ENCODE measurements at regions not wholly inside any gene's neighbourhood (a gene's known extent, or its start where the extent isn't known, plus 50 kb on each side); places are given as distances from the start of the nearest gene placed in this dataset.

DNA sequence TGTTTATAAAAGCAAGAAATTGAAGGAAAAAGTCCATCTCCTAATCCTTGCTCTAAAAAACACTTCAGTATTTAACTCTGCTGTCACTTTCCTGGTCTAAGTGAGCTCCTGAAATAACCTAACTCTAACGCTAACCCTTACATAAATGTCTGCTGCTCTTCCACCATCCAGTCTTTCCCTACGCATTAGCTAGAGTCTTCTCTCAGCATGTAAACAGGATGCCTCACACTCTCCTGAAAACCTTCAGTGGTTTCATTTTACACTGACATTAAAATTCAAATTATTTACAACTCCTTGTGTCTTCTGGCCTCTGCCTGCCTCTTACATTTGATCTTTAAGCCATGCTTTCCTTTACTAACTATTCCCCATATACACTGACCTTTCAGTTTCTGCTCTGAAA is 697.6 kb upstream of the CXADR start:
- DNase-seq (ENCODE audit: low spot score): no peak

DNA sequence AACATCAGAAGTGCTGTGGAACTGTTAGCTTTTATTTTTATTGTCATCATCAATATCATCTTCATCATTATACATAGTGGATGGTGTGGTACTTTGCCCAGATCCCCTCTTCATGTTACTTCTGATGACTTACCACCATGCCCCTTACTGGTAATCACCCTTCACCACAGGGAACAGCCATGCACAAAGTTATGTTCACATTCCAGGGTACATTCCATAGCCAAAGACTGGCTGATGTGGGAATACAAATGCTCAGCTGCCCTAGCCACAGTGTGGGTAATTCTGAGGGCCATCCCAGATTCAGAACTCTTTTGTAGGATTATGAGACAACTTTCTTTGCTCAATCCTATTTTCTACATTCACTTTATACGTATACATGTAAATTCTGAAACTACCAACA is 691.3 kb upstream of the CXADR start:
- no peak for DNase-seq (ENCODE audit: low spot score)

DNA sequence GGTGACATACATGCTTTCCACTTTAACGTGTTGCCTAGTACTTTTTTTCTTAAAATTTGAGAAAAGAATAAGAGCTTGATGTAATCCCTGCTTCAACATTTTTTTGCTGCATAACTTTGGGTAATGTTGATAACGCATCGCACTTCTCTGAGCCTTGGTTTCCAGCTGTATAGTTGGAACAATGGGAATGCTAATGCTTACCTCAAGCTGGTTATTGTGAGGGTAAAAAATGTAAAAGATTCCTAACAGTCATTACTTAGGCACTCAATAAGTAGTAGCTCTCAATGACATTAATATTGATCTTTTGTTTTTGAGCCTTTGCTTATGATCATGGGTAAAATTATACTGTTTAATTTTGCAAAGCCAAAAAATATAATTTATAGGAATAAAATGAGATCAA is 683.3 kb upstream of the CXADR start:
- no peak for DNase-seq (ENCODE audit: low spot score)

DNA sequence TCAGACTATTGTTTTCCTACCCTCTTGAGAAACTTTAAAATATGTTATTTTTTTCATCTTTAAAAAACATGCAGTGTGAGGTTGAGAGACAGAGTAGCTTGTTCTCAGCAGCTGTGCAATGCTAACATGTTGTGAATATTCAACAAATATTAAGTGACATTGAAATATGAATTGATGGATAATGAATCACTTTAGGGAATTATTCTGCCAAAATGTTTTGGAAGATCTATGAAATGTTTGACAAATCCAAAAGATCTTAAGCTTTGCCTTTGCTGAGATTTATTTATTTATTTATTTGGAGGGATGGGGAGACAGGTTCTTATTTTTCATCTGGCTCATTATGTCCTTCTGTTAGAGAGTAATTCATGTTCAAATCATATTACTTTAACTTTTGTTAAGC is 680.1 kb upstream of the CXADR start:
- DNase-seq (ENCODE audit: low spot score): no peak

DNA sequence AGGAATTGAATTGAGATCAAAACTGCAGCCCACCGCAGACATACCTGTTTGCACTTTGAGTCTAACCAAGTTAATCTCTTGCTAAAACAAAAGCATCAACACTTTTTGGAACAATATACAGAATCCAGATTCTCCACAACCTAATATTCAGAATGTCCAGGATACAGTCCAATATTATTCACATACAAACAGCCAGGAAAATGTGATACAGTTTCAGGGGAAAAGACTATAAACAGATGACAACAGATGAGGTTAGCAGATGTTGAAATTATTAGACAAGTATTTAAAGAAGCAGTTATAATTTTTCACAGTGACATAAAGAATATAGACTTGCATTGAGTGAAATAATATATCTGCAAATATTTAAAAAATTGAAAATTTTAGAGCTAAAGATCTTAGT is 678.1 kb upstream of the CXADR start:
- no peak for DNase-seq (ENCODE audit: low spot score)

DNA sequence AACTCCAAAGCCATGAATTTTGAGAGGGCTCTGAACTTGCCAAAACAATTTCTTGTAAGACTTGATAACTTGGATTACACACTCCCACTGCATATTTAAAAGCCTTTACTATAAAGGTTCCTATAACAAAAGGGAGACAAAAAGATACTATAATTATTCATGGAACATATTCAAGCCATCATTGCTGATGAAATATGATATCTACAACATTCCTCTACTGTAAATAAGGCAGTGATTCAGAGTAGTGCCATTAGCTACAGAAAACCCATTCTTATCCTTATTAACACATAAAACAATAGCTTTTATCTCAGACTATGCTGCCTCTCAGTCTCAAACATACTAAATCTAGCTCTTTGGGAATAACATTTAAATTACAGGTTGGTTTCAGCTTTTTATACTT is 675.5 kb upstream of the CXADR start:
- DNase-seq (ENCODE audit: low spot score): no peak

DNA sequence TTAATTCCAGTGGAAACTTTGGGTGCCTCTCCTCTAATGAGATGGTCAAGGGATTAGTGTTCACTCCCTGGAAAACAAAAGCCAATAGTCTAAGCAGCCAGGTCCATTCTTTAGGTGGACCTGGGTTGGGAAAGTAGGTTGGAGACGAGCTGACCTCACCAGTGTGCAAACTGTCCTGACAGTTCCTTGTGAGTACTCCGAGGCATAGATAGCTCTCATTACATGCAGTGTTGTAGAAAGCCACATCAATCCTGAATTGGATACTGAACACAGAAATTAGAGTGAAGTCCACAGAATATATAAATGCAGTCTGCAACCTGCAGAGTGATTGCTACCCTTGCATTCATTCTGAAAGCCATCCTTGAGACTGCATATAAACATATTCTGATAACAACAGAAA is 675.1 kb upstream of the CXADR start:
- DNase-seq (ENCODE audit: low spot score): no peak

DNA sequence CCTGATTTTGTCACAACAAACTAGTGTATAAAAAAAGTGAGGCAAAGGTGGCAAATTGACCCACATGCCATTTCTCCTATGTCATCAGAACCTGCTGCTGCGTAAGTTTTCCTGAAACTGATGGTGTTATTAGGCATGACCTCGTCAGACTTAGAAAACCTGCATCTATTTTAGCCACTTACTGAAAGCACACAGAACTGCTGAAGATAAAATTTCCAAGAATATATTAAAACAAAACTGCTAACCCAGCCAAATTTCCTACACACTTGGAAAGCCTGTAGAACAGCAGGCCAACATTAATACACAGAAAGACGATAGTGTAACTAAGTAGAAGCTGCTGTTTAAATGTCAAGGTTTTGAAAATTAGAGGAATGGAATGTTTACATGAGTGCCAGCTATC is 674.5 kb upstream of the CXADR start:
- DNase-seq (ENCODE audit: low spot score): no peak

DNA sequence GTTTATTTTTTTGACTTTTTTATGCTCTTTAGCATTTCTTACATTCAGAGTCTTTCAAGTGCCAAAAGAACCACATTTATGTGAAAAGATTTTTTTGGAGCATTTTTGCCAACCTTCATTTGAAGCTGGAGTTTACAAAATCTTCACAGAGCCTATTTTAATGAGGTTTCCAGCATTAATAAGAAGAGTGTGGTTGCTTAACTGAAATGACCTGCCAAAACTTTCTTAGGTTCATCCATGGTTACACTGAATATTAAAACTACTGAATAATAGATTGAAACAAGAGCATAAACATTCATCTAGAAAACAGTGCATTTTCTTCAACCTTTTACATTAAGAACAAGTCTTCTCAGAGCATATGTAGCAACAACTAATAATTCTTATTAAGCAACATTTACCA is 672.3 kb upstream of the CXADR start:
- no peak for DNase-seq (ENCODE audit: low spot score)

DNA sequence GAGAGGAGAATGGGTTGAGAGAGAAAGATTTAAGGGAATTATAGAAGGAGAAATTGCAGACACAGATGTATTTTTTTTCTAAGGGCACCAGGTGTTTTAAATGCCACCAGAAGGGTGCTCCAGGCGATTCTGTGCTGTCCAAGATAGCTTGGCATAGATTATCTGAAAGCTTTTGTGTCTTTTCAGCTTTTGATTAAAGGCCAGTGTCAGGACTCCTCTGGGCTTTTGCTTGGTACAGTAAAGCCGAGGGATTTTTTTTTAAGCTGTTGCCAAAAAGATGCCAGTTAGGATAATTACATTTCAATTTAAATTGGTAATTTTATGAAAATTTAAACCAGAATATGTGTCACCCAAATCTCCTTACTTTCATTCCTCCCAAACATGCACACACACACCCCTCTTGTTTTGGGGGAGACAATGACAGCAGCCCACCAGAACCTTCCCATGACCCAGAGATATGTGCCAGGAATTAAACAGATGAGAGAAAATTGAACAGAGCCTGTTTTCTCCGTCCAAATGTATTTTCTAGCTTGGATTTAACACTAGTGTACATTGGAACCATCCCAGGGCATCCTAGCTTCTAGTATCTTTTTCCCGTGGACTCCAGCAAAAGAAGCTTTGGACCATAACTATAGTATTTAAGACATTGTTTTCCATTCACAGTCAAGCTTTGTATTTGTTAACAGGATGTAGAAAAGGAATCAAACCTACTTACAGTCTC is 670.7 kb upstream of the CXADR start:
- no peak for DNase-seq (ENCODE audit: low spot score)

DNA sequence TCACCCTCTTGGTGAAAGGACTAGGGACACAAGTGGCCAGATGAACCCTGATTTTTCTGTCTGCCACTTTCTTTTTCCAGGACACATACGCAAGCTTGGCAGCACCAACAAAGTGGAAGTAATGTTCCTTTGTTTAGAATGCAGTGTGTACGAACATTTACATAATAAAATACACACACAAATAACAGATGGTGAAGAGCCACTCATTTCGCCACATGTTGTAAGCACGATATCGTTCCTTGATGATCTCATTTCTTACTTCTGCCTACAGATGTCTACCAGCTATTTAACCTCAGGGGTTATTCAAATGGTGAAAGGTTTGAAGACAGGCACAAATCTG is 670.2 kb upstream of the CXADR start:
- DNase-seq (ENCODE audit: low spot score): no peak

DNA sequence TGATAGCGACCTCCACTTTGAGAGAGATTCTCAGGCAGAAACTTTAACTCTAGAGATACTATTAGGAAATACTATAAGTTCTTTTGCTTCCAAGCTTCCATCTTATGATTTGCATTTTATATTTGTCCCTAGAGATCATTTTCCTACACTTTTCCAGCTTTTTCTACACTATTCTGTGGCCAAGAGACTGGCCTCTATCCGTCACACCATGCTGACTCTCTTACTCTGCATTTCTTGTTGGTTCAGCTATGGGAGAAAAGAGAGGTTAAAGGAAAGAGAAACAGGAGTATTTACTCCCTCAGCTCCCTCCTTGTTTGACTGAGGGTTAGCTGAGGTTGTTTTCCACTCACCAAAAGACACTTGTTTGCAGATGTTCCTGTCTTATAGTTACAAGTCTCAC is 665.6 kb upstream of the CXADR start:
- DNase-seq (ENCODE audit: low spot score): no peak

DNA sequence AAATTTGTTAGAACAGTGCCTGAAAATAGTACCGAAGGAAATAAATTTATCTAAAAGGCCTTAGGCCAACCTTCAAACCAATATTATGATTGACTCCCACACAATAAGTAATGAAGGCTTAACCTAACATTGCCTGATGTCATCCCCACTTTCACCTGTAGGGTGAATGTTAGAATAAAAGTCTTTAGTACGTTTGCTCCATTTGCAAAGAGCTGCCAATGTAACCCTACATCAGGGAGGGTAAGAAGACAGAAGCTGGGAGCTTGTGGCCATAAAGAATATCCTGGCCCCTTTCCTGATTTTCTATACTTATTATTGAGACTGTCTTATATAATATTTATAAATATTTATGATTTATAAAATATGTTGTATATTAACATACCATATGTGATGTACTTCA is 661.8 kb upstream of the CXADR start:
- DNase-seq (ENCODE audit: low spot score): no peak

DNA sequence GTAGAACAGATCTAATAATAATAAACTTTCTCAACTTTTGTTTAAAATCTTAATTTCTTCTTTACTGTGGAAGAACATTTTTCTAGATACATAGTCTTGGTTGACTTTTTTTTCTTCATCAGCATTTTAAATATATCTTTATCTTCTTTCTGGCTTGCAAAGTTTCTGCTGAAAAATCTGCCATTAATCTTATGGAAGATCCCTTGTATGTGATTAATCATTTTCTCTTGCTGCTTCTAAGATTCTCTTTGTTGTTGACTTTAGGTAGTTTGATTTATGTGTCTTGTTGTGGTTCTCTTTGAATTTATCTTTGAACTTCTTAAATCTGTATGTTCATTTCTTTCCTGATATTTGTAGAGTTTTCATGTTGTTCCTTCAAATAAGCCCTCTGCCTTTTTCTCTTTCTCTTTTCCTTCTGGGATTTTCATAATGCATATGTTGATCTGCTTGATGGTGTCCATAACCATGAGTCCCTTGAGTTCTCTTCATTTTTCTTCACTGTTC is 657.6 kb upstream of the CXADR start:
- DNase-seq (ENCODE audit: low spot score): no peak

DNA sequence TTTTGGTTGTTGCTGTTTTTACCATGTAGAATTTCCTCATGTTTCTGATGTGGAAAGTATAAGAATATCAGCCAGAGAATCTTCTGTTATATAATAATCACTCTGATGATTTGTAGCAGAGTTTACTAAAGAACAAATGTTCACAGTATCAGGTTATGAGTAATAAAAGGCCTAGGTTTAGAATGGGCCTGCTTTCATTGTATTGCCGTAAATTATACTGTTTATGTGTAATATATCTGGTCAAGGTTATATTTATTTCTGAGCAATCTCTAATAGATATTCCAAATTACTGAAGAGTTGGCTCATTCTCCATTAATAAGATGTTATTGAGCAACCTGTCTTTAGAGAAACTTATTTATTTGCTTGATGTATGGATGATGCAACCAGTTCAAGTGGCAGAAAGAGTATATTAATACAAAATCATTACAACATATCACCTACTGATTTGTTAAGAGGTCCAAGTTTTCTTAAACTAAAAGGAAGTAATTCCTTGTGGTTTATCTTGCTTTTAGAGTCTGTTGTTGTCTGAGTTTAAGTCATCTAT is 649.4 kb upstream of the CXADR start:
- DNase-seq (ENCODE audit: low spot score): no peak

DNA sequence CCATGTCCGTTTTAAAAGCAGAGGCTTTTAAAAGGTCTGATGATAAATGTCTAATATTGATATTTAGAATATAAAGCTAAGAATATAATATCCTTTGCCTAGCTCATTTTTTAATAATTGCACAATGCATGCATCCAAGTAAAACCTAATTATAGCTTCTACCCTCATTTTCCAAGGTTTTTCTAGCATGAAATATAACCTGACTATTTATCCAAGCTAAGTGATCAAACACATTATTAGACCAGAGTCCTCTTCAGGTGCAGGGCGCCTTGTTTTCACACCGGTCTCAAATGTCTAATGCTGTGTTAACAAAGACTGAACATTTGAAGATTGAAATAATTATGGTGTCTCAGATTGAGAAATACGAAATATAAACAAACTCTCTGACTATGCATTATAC is 648.9 kb upstream of the CXADR start:
- no peak for DNase-seq (ENCODE audit: low spot score)

DNA sequence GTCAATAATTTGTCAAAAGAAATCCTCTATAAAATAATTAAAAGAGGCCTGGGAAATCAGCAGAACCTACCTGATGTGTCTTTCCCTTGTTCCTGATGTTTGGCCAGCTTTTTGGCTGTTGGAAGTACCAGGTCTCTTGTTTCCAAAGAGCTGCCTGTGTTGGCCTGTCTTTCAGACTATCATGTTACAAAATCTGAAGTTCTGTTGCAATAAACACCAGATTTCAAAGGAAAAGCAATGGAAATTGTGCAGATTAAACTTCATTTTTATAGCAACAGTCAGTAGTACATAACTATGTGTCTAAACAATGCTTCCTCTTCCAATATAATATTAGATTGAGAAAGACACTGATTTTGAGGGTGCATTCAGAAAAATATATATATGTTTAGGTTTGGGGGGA is 647.2 kb upstream of the CXADR start:
- no peak for DNase-seq (ENCODE audit: low spot score)

DNA sequence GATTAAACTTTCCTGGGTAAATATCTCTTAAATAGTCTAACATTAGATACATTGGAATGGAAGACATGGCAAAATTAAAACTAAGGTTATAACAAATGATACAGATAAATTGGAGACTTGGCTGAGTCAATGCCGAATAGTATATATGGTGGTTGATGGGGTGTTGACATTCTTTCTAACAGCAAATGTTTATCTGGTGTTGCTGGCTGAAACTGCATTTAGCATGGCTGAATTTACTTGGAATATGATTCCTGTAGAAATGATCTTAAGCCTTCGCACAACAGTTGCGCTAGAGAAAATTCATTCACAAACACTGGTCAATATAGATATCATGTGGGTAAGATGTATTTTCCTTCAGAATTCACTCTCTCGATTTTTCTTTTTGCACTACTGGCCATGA is 646.0 kb upstream of the CXADR start:
- no peak for DNase-seq (ENCODE audit: low spot score)

DNA sequence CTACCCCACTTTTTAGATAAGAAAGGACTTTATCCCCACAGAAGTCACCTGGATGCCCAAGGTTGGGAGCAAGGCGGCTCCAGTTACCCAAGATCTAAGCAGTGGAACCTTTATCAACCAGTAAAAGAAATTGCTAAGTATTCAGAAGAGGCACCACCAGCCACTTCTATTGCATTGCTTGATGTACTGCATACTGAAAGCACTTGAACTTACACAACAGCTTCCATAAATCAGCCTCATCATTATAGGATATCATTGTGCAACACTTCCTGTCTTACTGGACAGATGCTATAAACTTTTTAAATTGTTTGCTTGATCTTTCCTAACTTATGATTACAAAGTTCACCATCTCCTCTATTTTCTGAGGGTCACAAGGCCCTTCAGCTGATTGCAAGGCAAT is 642.7 kb upstream of the CXADR start:
- DNase-seq (ENCODE audit: low spot score): no peak

DNA sequence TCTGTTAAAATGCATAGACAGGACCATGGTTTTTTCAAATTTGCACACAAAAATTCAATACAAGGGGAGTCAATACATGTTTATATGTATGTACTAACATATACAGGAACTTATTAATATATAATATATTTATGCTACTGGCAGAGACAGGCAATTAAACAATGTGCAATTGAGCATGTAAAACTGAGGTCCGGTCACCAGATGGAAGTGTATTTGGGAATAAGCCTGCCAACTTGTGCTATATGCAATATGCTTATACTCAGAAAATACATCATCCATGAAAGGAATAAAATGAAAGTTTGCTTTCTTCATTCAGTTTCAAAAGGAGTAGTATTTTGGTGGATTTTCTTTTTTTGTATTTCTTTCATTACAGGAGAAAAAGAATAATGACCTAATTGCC is 640.2 kb upstream of the CXADR start:
- no peak for DNase-seq (ENCODE audit: low spot score)

DNA sequence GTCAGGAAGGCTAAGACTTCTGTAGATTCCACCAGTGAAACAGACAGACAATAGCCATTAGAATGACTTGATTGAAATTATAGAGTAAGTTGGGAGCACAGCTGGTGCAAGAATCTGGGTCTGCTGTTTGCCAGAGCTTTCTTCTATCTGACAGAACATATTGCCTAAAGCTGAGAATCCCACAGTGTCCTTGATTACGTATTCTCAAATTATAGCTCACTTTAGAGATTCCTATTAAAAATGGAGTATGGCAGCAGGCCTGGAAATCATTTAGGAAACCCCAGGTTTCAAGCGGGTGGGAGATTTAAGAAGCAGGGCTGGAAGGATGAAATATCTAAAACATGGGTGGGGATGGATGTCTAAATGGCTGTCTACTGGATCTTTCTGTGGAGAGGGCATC is 639.7 kb upstream of the CXADR start:
- DNase-seq (ENCODE audit: low spot score): no peak

DNA sequence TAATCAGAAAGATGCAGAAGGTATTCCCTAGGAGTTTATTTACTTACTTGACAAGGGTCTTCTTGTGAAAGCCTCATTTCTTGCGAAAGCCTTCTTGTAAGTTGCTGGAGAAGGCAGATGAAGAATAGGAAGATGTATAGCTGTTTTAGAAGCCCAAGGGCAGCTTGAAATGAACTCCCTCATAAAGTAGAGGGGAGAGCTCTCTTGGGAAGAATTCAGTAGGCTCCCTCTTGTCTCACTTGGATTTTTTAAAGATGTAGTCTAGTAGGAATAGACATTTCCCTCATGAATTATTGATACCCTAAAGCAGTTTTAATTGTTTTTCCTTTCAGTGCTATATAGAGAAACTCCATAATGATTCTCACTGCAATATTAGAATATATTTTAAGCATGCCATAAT is 639.2 kb upstream of the CXADR start:
- DNase-seq (ENCODE audit: low spot score): no peak

DNA sequence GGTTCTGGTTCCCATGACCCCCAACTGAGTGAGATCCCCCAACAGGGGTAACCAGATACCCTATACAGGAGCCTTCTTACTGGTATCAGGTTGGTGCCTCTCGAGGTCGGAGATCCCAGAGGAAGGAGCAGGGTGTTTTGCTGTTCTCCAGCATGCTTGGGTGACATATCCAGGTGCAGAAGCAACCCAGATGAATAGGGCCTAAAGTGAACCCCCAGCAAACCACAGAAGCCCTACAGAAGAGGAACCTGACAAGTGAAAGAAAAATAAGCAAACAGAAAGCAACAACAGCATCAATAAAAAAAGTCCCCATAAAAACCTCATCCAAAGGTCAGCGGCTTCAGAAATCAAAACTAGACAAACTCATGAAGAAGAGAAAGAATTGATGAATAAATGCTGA is 633.4 kb upstream of the CXADR start:
- DNase-seq (ENCODE audit: low spot score): no peak

DNA sequence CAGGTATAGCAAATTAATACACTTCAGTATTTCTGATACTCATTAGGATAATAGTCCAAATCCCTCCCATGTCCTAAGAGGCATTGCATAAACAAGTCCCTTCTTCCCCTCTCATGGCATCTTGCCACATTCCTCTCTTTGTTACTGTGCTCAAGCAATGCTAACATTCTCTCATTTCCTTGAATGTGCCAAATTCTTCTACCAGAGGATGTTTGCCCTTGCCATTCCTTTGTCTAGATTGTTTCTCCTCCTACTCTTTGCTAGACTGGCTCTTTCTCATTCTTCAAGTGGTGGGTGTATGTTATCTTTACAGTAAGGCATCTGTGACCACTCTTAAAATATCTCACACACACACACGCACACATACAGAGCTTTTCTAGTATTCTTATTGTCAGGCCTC is 621.0 kb upstream of the CXADR start:
- no peak for DNase-seq (ENCODE audit: low spot score)
